ENCODE measurements at regions not wholly inside any gene's neighbourhood (a gene's known extent, or its start where the extent isn't known, plus 50 kb on each side); places are given as distances from the start of the nearest gene placed in this dataset.

DNA sequence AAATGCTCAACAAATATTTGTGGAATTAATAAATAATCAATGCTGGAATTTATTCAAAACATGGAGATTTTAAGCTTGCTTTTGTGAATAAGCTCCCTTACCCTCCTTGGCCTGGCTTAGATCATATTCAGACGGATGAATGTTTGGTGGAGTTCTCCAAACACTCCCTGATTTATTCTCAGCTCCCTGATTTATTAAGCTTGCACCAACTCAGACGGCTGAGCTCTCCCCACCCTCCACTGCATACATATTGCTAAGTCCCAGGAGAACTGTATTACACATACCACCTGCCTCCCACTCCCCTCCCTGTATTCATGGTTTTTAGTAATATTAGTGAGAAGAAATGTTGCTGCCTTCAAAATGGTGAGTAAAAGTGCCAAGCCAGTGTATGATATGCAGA is 1057.5 kb downstream of the SORCS3 start:
- TF ChIP-seq POLR2A (IDR thresholded peaks at IDR 0.05) (no peak), CTCF (IDR thresholded peaks at IDR 0.05) (no peak)

Measured in lower leg skin (tissue), 3 donors.